Endodermal cell (in vitro differentiated cells): ENCODE measurements at regions not wholly inside any gene's neighbourhood (a gene's known extent, or its start where the extent isn't known, plus 50 kb on each side); places are given as distances from the start of the nearest gene placed in this dataset.

Experiments
- DNase-seq: peaks from one replicate; pipeline ENCODE4 v3.0.0-alpha.2; 2017
- H3K27ac ChIP-seq: 2 replicates; pipeline ENCODE4 v1.5.1; 2013; ENCODE audit warnings: mild to moderate bottlenecking, low read depth, low read length, moderate library complexity
- H3K27me3 ChIP-seq: 2 replicates; pipeline ENCODE4 v1.6.1; 2013; ENCODE audit warnings: mild to moderate bottlenecking, low read length, moderate library complexity; ENCODE audit not compliant: insufficient read depth, control insufficient read depth, poor library complexity, severe bottlenecking
- H3K36me3 ChIP-seq: 2 replicates; pipeline ENCODE4 v1.7.0; 2013; ENCODE audit warnings: mild to moderate bottlenecking, low read length, moderate library complexity; ENCODE audit not compliant: control insufficient read depth, insufficient read depth
- H3K4me1 ChIP-seq: one replicate; pipeline ENCODE4 v1.7.0; 2013; ENCODE audit warnings: low read length; ENCODE audit not compliant: control insufficient read depth, insufficient read depth
- H3K4me3 ChIP-seq: 2 replicates; pipeline ENCODE4 v1.5.1; 2013; ENCODE audit warnings: mild to moderate bottlenecking, low read length, moderate library complexity
- H3K9ac ChIP-seq: 2 replicates; pipeline ENCODE4 v1.6.1; 2013; ENCODE audit warnings: mild to moderate bottlenecking, low read length, moderate library complexity; ENCODE audit not compliant: poor library complexity, severe bottlenecking; ENCODE audit errors: extremely low read depth
- H3K9me3 ChIP-seq: 2 replicates; pipeline ENCODE4 v1.6.1; 2013; ENCODE audit warnings: mild to moderate bottlenecking, low read length, moderate library complexity; ENCODE audit not compliant: control insufficient read depth
- H3K27ac Mint-ChIP-seq: 2 replicates; pipeline ENCODE4 v1.8.0; 2020; ENCODE audit warnings: mixed read lengths
- H3K27me3 Mint-ChIP-seq: 2 replicates; pipeline ENCODE4 v1.8.0; 2021; ENCODE audit warnings: mild to moderate bottlenecking, mixed read lengths; ENCODE audit not compliant: insufficient read depth
- H3K36me3 Mint-ChIP-seq: 2 replicates; pipeline ENCODE4 v1.8.0; 2020; ENCODE audit warnings: low read depth, mixed read lengths
- H3K4me1 Mint-ChIP-seq: 2 replicates; pipeline ENCODE4 v1.8.0; 2020; ENCODE audit warnings: mixed read lengths
- H3K4me3 Mint-ChIP-seq: 2 replicates; pipeline ENCODE4 v1.8.0; 2020; ENCODE audit warnings: mild to moderate bottlenecking, moderate library complexity, mixed read lengths
- H3K9me3 Mint-ChIP-seq: 2 replicates; pipeline ENCODE4 v1.8.0; 2020; ENCODE audit warnings: mild to moderate bottlenecking, mixed read lengths
- WGBS, 2 experiments: methylation state at CpG; one replicate each; pipeline versions ENCODE4 v1.1.5 to v1.1.7; 2013; ENCODE audit warnings: missing lambda C conversion rate in 2 of 2, mixed read lengths in 1 of 2; ENCODE audit not compliant: insufficient coverage in 1 of 2, insufficient read length in 1 of 2; 5-methylcytosine and 5-hydroxymethylcytosine counted together
- TF ChIP-seq, protein P1 (sequence below): fragments of 200-600 bp; sonication (generic); conservative IDR thresholded peaks from 2 replicates; pipeline ENCODE4 v1.5.0; 2021; ENCODE audit warnings: antibody characterized with exemption, mild to moderate bottlenecking

DNA sequence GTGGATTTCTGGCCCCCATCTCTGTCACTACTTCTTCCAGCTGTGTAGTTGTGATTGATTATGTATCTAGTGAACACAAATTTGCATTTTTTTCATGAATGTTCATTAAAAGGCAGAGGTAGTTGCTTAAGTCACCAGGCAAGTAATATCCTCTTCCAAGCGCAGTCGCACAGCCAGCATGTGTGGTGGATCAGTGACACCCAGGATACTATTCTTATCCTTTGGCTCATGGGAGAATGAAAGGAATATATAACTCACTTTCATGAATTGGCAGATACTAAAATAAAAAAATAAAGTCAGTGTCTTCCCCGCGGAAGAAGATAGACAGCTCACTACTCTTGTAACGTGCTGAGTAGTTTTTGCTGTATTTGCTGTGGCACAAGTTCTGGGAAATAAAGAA lies 387.8 kb downstream of the CDH7 start:
- H3K9me3 Mint-ChIP-seq = no peaks in the 10 kb centered on the region
- Histone ChIP-seq H3K9me3 (no peaks in the 10 kb centered on the region), H3K27ac (no peak overlapping the region), H3K4me3 (no peak overlapping the region), H3K27me3 (no peaks in the 10 kb centered on the region), H3K9ac (no peak overlapping the region), H3K4me1 (no peaks in the 10 kb centered on the region), H3K36me3 (no peaks in the 10 kb centered on the region)
- no peak for DNase-seq
- TF ChIP-seq, protein P1, sequence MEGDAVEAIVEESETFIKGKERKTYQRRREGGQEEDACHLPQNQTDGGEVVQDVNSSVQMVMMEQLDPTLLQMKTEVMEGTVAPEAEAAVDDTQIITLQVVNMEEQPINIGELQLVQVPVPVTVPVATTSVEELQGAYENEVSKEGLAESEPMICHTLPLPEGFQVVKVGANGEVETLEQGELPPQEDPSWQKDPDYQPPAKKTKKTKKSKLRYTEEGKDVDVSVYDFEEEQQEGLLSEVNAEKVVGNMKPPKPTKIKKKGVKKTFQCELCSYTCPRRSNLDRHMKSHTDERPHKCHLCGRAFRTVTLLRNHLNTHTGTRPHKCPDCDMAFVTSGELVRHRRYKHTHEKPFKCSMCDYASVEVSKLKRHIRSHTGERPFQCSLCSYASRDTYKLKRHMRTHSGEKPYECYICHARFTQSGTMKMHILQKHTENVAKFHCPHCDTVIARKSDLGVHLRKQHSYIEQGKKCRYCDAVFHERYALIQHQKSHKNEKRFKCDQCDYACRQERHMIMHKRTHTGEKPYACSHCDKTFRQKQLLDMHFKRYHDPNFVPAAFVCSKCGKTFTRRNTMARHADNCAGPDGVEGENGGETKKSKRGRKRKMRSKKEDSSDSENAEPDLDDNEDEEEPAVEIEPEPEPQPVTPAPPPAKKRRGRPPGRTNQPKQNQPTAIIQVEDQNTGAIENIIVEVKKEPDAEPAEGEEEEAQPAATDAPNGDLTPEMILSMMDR = no peak
- WGBS, 2 experiments = 80% methylated on average over 5 of the region's 5 CpGs; no CpG with 5 or more reads in 1 of the 2 experiments
- H3K4me1 Mint-ChIP-seq = peaks cover 7% of the 10 kb centered on the region
- H3K27me3 Mint-ChIP-seq = no peaks in the 10 kb centered on the region
- H3K4me3 Mint-ChIP-seq = no peak overlapping the region
- H3K36me3 Mint-ChIP-seq = no peaks in the 10 kb centered on the region
- H3K27ac Mint-ChIP-seq = no peak overlapping the region

DNA sequence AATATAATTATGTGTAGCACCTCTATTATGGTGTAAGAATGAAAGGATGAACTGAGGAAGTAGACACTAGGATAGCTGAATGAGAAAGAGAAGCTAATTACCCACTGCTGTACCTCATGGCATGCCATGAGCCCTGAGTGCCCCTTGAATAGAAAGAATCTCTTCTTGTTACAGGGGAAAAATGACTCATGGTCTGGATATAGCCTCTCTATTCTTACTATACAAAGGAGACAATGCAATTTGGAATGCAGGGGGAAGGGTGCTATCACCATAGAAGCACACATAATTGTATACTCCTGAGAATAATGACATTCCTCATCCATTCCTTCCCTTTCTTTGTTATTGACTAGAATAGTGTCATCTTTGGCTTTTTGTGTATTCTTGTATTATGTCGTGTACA lies 385.2 kb downstream of the CDH7 start:
- no peaks in the 10 kb centered on the region for H3K27me3 Mint-ChIP-seq
- H3K9ac ChIP-seq = no peak overlapping the region
- H3K4me1 Mint-ChIP-seq = no peaks in the 10 kb centered on the region
- no peaks in the 10 kb centered on the region for H3K27me3 ChIP-seq
- no peaks in the 10 kb centered on the region for H3K9me3 Mint-ChIP-seq
- TF ChIP-seq, protein P1 = no peak
- H3K27ac ChIP-seq = peak overlapping the region; percentile 92
- H3K4me3 Mint-ChIP-seq = no peak overlapping the region
- no peak for DNase-seq
- no peaks in the 10 kb centered on the region for H3K36me3 ChIP-seq
- WGBS, 2 experiments = no CpG with 5 or more reads among the region's 1 CpG
- no peak overlapping the region for H3K27ac Mint-ChIP-seq
- H3K36me3 Mint-ChIP-seq = no peaks in the 10 kb centered on the region
- H3K4me1 ChIP-seq = no peaks in the 10 kb centered on the region
- no peak overlapping the region for H3K4me3 ChIP-seq
- H3K9me3 ChIP-seq = no peaks in the 10 kb centered on the region

DNA sequence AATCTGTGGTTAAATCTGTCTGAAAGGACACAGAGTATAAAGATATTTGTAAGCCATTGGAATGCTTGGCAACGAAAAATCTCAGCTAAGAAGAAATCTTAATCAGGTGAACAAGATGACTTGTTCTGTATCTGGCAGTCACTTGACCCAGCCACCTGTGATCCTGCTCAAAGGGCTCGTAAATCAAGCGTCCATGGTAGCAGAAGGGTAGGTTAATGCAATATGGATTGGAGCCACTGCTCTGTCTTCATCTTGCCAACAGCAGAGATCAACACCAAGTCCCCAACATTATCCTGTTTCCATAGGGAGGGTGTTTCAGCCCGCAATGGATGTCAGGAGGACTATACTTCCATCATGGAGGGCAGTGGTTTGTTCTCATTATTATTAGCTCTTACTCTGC lies 378.4 kb downstream of the CDH7 start:
- 93 to 95% methylated on average over 2 to 4 of the region's 4 CpGs for WGBS, 2 experiments
- H3K4me3 Mint-ChIP-seq = no peak overlapping the region
- H3K27ac ChIP-seq = no peak overlapping the region
- TF ChIP-seq, protein P1 = no peak
- no peak overlapping the region for H3K9ac ChIP-seq
- no peaks in the 10 kb centered on the region for H3K27me3 Mint-ChIP-seq
- H3K4me1 Mint-ChIP-seq = peaks cover 3% of the 10 kb centered on the region
- no peaks in the 10 kb centered on the region for H3K9me3 ChIP-seq
- H3K9me3 Mint-ChIP-seq = no peaks in the 10 kb centered on the region
- H3K36me3 Mint-ChIP-seq = no peaks in the 10 kb centered on the region
- no peak overlapping the region for H3K27ac Mint-ChIP-seq
- no peak for DNase-seq
- no peaks in the 10 kb centered on the region for H3K36me3 ChIP-seq
- H3K4me1 ChIP-seq = no peaks in the 10 kb centered on the region
- H3K4me3 ChIP-seq = no peak overlapping the region
- H3K27me3 ChIP-seq = no peaks in the 10 kb centered on the region
